SKM-1 treated with dmso at 0.1 percent for 144 hours (cell line): ENCODE measurements at regions not wholly inside any gene's neighbourhood (a gene's known extent, or its start where the extent isn't known, plus 50 kb on each side); places are given as distances from the start of the nearest gene placed in this dataset.
"Not testable (repeated sequence)": the region's sequence is repeated elsewhere in the genome, so short reads cannot be mapped to it uniquely, and the experiment has no call there.

ENCODE experiments used
- DNase-seq: peaks from one replicate; lab custom pipeline; 2025; ENCODE audit not compliant: unreplicated experiment; lab: John Stamatoyannopoulos, UW

GRCh38 chr4:186954956-186955355 is 231.3 kb upstream of the FAT1 start:
- DNase-seq: no peak

- no peak for DNase-seq
These were observed 234.4 kb upstream of the FAT1 start for GRCh38 chr4:186957952-186958555.

- DNase-seq: no peak
These were observed 235.2 kb upstream of the FAT1 start for GRCh38 chr4:186958726-186959350.

GRCh38 chr4:186979961-186980745 is 256.5 kb upstream of the FAT1 start:
- DNase-seq: no peak

GRCh38 chr4:186981161-186981560 is 257.5 kb upstream of the FAT1 start:
- no peak for DNase-seq

- DNase-seq: no peak
These were observed 258.5 kb upstream of the FAT1 start for GRCh38 chr4:186982160-186982559.

GRCh38 chr4:186984105-186984644 is 260.5 kb upstream of the FAT1 start:
- DNase-seq: no peak

- DNase-seq: no peak
These were observed 276.0 kb upstream of the FAT1 start for GRCh38 chr4:186999686-187000085.

- DNase-seq: no peak
These were observed 276.6 kb upstream of the FAT1 start for GRCh38 chr4:187000281-187000680.

GRCh38 chr4:187002133-187002532 is 278.5 kb upstream of the FAT1 start:
- DNase-seq: not testable (repeated sequence)

GRCh38 chr4:187004628-187005027 is 281.0 kb upstream of the FAT1 start:
- DNase-seq: no peak

GRCh38 chr4:187006189-187006618 is 282.5 kb upstream of the FAT1 start:
- DNase-seq: no peak

- no peak for DNase-seq
These were observed 286.4 kb upstream of the FAT1 start for GRCh38 chr4:187010052-187010451.

- DNase-seq: no peak
These were observed 292.4 kb upstream of the FAT1 start for GRCh38 chr4:187016101-187016500.

- no peak for DNase-seq
These were observed 293.5 kb upstream of the FAT1 start for GRCh38 chr4:187017147-187017546.

GRCh38 chr4:187019896-187020295 is 296.2 kb upstream of the FAT1 start:
- DNase-seq: no peak

GRCh38 chr4:187020676-187021075 is 297.0 kb upstream of the FAT1 start:
- DNase-seq: no peak

GRCh38 chr4:187021436-187022205 is 298.0 kb upstream of the FAT1 start:
- no peak for DNase-seq

- no peak for DNase-seq
These were observed 303.6 kb upstream of the FAT1 start for GRCh38 chr4:187027272-187027671.

GRCh38 chr4:187042251-187042650 is 318.6 kb upstream of the FAT1 start:
- DNase-seq: no peak

- no peak for DNase-seq
These were observed 322.8 kb upstream of the FAT1 start for GRCh38 chr4:187046471-187046870.
